ENCODE measurements at regions not wholly inside any gene's neighbourhood (a gene's known extent, or its start where the extent isn't known, plus 50 kb on each side); places are given as distances from the start of the nearest gene placed in this dataset.

GRCh38 chr11:122424636-122425035 is 230.9 kb upstream of the UBASH3B start:
- TF ChIP-seq, protein P1, sequence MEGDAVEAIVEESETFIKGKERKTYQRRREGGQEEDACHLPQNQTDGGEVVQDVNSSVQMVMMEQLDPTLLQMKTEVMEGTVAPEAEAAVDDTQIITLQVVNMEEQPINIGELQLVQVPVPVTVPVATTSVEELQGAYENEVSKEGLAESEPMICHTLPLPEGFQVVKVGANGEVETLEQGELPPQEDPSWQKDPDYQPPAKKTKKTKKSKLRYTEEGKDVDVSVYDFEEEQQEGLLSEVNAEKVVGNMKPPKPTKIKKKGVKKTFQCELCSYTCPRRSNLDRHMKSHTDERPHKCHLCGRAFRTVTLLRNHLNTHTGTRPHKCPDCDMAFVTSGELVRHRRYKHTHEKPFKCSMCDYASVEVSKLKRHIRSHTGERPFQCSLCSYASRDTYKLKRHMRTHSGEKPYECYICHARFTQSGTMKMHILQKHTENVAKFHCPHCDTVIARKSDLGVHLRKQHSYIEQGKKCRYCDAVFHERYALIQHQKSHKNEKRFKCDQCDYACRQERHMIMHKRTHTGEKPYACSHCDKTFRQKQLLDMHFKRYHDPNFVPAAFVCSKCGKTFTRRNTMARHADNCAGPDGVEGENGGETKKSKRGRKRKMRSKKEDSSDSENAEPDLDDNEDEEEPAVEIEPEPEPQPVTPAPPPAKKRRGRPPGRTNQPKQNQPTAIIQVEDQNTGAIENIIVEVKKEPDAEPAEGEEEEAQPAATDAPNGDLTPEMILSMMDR (conservative IDR thresholded peaks at IDR 0.05) = no peak
- no peak for TF ChIP-seq ZFX (IDR thresholded peaks at IDR 0.05)

All from C4-2B (cell line).